Psoas muscle (tissue), 7 donors: ENCODE measurements at regions not wholly inside any gene's neighbourhood (a gene's known extent, or its start where the extent isn't known, plus 50 kb on each side); places are given as distances from the start of the nearest gene placed in this dataset.
"Not testable (repeated sequence)": the region's sequence is repeated elsewhere in the genome, so short reads cannot be mapped to it uniquely, and the experiment has no call there.

Experiments
- ATAC-seq, 4 donors: fragments of 200-7000 bp; cut with Tn5 transposase; one replicate each; pipeline ENCODE4 v1.9.1; 2020; ENCODE audit warnings: moderate library complexity in 3 of 4, mild to moderate bottlenecking in 2 of 4
- DNase-seq, 2 donors: peaks; one replicate each; pipeline ENCODE4 v3.0.0-alpha.2; 2020
- H3K27ac ChIP-seq: fragments of 200-600 bp; one replicate; pipeline ENCODE4 v1.8.0; 2022
- H3K27me3 ChIP-seq, 3 donors: fragments of 200-600 bp in 1 of 3; one replicate each; pipeline versions ENCODE4 v1.6.1 to v1.8.0; 2013 to 2022; ENCODE audit warnings: low read length in 2 of 3, mild to moderate bottlenecking in 2 of 3, moderate library complexity in 1 of 3; ENCODE audit not compliant: insufficient read depth in 3 of 3
- H3K36me3 ChIP-seq, 2 donors: fragments of 200-600 bp in 1 of 2; one replicate each; pipeline versions ENCODE4 v1.6.1 to v1.8.0; 2013 to 2022; ENCODE audit warnings: low read depth in 1 of 2, mild to moderate bottlenecking in 1 of 2, moderate library complexity in 1 of 2; ENCODE audit not compliant: insufficient read depth in 1 of 2
- H3K4me1 ChIP-seq: fragments of 200-600 bp; one replicate; pipeline ENCODE4 v1.8.0; 2022
- H3K4me3 ChIP-seq: fragments of 200-600 bp; one replicate; pipeline ENCODE4 v1.8.0; 2022; ENCODE audit warnings: mild to moderate bottlenecking
- H3K9me3 ChIP-seq: fragments of 200-600 bp; one replicate; pipeline ENCODE4 v1.8.0; 2022
- WGBS, 3 donors: extraction: QIAGEN DNeasy Blood & Tissue Kit; methylation state at CpG; one replicate each; pipeline versions ENCODE4 v1.1.6 to v1.1.7; 2013; 5-methylcytosine and 5-hydroxymethylcytosine counted together
- intact Hi-C, 2 donors: fragments of 100-400 bp; cut with DNase I; formaldehyde crosslinking; loops; one replicate each; pipeline versions ENCODE4 v1.11.0 to v1.14.2; 2022
- TF ChIP-seq, protein P1 (sequence below): fragments of 200-600 bp; IDR thresholded peaks from one replicate; pipeline ENCODE4 v1.8.0; 2022; ENCODE audit warnings: antibody characterized with exemption
- donor health status: healthy with polysubstance abuse.
- donor health status: DM: no; HTN: no; CAD: no; lungs with moderate emphysema.
- donor health status: Bipolar disorder and iron deficiency.
- donor health status: healthy.
- donor health status: DM: yes; HTN: yes; CAD: no.
- donor health status: DM: no; HTN: no; CAD: no.
- donor health status: DM: yes; HTN: yes; CAD: no.

DNA sequence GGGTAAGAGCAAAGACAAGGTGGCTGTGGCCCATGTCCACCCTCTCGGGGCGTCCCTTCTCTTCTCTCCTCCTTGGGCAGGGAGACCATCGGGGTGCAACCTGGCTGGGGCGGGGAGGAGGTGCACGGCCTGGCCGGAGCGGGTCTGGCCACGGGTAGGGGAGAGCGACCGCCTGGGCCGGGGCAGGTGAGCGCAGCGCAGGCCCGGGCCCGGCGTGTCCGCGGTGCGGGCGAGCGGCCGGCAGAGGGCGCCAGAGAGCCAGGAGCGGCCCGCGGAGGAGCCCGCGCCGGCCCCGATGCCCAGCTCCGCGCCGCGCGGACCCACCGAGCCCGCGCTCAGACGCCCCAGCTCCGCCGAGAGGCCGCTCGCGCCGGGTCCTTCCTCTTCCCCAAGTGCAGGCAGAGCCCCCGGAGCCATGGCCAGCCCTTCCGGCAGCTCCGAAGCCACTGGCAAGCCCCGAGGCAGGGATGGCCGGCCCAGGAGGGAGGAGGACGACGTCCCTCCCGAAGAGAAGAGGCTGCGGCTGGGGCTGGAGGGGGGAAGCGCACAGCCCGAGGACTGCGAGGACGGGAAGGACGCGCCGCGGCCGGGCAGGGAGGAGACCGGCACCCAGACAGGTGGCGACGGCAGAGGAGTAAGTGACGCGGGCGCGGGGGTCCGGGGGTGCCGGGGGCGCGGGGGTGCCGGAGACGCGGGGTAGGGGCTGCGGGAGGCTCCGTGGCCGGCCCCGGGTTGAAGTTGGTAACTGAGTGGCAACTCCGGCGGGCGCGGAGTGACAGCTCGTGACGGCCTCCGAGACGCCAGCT is 142.1 kb upstream of the EEF2KMT start:
- H3K27ac ChIP-seq, H3K4me1 ChIP-seq, H3K9me3 ChIP-seq, ATAC-seq, H3K27me3 ChIP-seq, H3K36me3 ChIP-seq: not testable (repeated sequence)
- intact Hi-C loops = loop anchor here (5.0 to 10.0 kb wide), 2 partner anchors 1403 to 1405 kb away; no protein-coding TSS in a partner anchor
- TF ChIP-seq, protein P1, sequence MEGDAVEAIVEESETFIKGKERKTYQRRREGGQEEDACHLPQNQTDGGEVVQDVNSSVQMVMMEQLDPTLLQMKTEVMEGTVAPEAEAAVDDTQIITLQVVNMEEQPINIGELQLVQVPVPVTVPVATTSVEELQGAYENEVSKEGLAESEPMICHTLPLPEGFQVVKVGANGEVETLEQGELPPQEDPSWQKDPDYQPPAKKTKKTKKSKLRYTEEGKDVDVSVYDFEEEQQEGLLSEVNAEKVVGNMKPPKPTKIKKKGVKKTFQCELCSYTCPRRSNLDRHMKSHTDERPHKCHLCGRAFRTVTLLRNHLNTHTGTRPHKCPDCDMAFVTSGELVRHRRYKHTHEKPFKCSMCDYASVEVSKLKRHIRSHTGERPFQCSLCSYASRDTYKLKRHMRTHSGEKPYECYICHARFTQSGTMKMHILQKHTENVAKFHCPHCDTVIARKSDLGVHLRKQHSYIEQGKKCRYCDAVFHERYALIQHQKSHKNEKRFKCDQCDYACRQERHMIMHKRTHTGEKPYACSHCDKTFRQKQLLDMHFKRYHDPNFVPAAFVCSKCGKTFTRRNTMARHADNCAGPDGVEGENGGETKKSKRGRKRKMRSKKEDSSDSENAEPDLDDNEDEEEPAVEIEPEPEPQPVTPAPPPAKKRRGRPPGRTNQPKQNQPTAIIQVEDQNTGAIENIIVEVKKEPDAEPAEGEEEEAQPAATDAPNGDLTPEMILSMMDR = peak; percentile 39
- DNase-seq = peak in 1 of 2 donors; percentile 26
- WGBS, 3 donors = 1 to 4% (median 1%) methylated on average over 20 to 85 of the region's 89 CpGs
- peak overlapping the region; percentile 15 for H3K4me3 ChIP-seq

DNA sequence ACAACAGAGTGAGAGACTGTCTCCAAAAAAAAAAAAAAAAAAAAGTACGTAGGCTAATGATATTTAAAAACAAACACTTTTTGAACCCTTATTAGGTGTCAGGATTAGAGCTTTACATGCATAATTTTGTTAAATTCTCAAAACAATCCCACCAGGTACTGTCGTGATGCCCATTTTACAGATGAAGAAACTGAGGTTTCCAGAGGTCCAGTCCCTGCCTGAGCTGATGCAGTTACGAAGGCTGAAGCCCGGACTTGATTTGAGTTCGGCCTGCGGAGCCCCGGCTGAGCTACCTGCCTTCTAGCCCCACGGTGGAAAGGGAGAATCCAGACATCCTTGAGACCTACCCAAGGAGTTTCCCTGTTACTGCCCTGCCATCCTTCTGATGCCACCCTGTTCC is 137.5 kb upstream of the EEF2KMT start:
- 85 to 88% (median 87%) methylated on average over 8 of the region's 8 CpGs for WGBS, 3 donors
- intact Hi-C loops = loop anchor here in 1 of 2 donors (5.0 kb wide), 1 partner anchor 1407 kb away; no protein-coding TSS in a partner anchor

DNA sequence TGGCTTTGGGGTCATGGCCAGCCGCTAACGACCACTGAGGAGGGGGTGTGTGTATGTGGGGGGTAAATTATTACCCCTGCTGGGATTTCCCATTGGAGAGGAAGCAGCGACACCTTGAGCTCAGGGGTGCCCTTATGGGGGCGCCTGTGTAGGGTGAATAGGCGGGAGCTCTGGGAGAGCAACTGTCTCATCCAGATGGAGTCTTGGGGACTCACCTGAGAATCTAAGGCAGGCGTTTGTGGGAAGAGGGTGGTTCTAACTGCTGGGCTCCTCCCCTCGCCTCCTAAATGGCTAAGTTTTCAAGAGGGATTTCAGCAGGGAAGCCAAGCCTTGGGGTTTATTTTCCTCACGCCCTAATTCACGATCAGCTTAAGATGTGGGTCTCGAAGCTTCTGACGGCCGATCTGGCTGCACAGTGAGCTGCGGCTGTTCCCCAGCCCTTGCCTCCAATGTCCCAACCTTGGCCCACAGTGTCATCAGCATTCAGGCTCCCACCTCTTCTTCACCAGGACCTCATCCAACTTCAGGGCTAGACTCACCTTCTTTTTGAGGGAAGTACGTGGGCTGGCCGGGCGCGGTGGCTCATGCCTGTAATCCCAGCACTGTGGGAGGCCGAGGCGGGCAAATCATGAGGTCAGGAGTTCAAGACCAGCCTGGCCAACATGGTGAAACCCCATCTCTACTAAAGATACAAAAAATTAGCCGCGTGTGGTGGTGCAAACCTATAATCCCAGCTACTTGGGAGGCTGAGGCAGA is 136.9 kb upstream of the EEF2KMT start:
- 72 to 74% (median 73%) methylated on average over 21 of the region's 21 CpGs for WGBS, 3 donors
- Histone ChIP-seq H3K27me3 (peaks cover 0 to 2% (median 0%) of the 10 kb centered on the region in 3 donors), H3K9me3 (no peaks in the 10 kb centered on the region), H3K4me1 (no peaks in the 10 kb centered on the region), H3K4me3 (no peak overlapping the region), H3K36me3 (no peaks in the 10 kb centered on the region), H3K27ac (no peak overlapping the region)
- intact Hi-C loops = loop anchor here in 1 of 2 donors (5.0 kb wide), 1 partner anchor 1408 kb away; no protein-coding TSS in a partner anchor
- no peak for ATAC-seq
- TF ChIP-seq, protein P1 = no peak
- no peak for DNase-seq

More for the DNA sequence above, 137.5 kb upstream of the EEF2KMT start:
- no peaks in the 10 kb centered on the region for H3K4me1 ChIP-seq
- H3K27me3 ChIP-seq = peaks cover 0 to 2% (median 0%) of the 10 kb centered on the region in 3 donors
- no peak for DNase-seq
- ATAC-seq = no peak
- H3K4me3 ChIP-seq = no peak overlapping the region
- H3K27ac ChIP-seq = no peak overlapping the region
- H3K9me3 ChIP-seq = no peaks in the 10 kb centered on the region
- no peaks in the 10 kb centered on the region for H3K36me3 ChIP-seq
- TF ChIP-seq, protein P1 = no peak

DNA sequence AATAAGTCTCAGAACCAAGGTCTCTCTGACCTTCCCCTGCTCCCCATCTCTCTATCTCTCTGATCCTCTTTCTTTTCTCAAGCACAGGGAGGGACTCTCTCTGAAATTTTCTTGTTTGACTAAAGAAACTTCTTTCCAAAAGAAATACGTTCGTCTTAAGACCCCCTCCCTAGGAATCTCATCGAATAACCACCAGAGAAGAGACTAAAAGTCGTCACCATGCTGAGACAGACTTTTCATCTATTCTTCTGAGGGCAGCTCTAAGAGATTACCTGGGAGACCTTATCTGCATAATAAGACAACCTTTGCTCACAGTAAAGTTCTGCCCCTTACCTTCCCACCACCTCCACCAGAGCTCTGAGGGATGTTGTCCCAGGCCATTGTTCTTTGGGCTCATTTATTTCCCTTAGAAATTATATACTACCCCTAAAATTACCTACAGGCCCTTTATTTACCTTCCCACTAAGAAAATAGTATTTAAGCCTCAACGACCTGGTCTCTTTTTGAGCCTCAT is 133.7 kb upstream of the EEF2KMT start:
- H3K9me3 ChIP-seq = no peaks in the 10 kb centered on the region
- ATAC-seq = no peak
- DNase-seq = no peak
- 71 to 76% (median 75%) methylated on average over 5 of the region's 5 CpGs for WGBS, 3 donors
- no peak overlapping the region for H3K4me3 ChIP-seq
- TF ChIP-seq, protein P1 = no peak
- no peaks in the 10 kb centered on the region for H3K4me1 ChIP-seq
- no peak overlapping the region for H3K27ac ChIP-seq
- no peaks in the 10 kb centered on the region for H3K27me3 ChIP-seq
- H3K36me3 ChIP-seq = no peaks in the 10 kb centered on the region
- intact Hi-C loops = no loop called here
